HepG2 (cell line): ENCODE measurements at regions not wholly inside any gene's neighbourhood (a gene's known extent, or its start where the extent isn't known, plus 50 kb on each side); places are given as distances from the start of the nearest gene placed in this dataset.
"Not testable (repeated sequence)": the region's sequence is repeated elsewhere in the genome, so short reads cannot be mapped to it uniquely, and the experiment has no call there.

Source experiments
- ATAC-seq: fragments of 200-7000 bp; cut with Tn5 transposase; 3 replicates; pipeline ENCODE4 v1.9.1; 2020; ENCODE audit warnings: mild to moderate bottlenecking, moderate library complexity
- BruUV-seq: library from RNA; stranded (reverse); fragments of 400-500 nt; replicated peaks from 2 replicates; lab custom pipeline; 2021; lab: Mats Ljungman, UMichigan
- CTCF ChIA-PET: fragments of 300-600 bp; formaldehyde crosslinking; extraction: SDS; loops from one replicate; lab custom pipeline; 2021; ENCODE audit warnings: low total read pairs, inconsistent platforms, low intra/inter-chr PET ratio; lab: Yijun Ruan, JAX
- POLR2A ChIA-PET: fragments of 350-600 bp; sonication (Branson Sonifier 250); formaldehyde crosslinking; loops from one replicate; lab custom pipeline; 2020; ENCODE audit warnings: antibody characterized with exemption, inconsistent platforms; lab: Yijun Ruan, JAX
- DNase-seq: peaks from one replicate; pipeline ENCODE4 v3.0.0-alpha.2; 2015; ENCODE audit warnings: low spot score
- FAIRE-seq: peaks from 3 replicates; lab custom pipeline; 2011; peaks lifted over from hg19 to GRCh38; lab: Jason Lieb, UNC
- H2AFZ ChIP-seq: one replicate; pipeline ENCODE4 v1.6.1; 2011; ENCODE audit warnings: low read length, inconsistent platforms
- H3K27ac ChIP-seq: fragments of 300-600 bp; 3 replicates; pipeline ENCODE4 v1.8.0; 2011; ENCODE audit warnings: mixed run types, mild to moderate bottlenecking, mixed read lengths, low read length, inconsistent platforms; ENCODE audit not compliant: insufficient read depth; ENCODE audit errors: extremely low read length
- H3K27me3 ChIP-seq, 2 experiments: fragments of 200-600 bp in 1 of 2; 2 replicates in 1 of 2; 3 replicates in 1 of 2; pipeline versions ENCODE4 v1.6.0 to v1.8.0; 2011; ENCODE audit warnings: low read length in 2 of 2, mild to moderate bottlenecking in 2 of 2, moderate library complexity in 2 of 2, inconsistent platforms in 1 of 2; ENCODE audit not compliant: insufficient read depth in 2 of 2, control insufficient read depth in 1 of 2
- H3K36me3 ChIP-seq, 2 experiments: fragments of 200-600 bp in 1 of 2; replicated peaks in 1 of 2; 2 replicates in 1 of 2; 3 replicates in 1 of 2; pipeline versions ENCODE4 v1.5.1 to v1.8.0; 2011; ENCODE audit warnings: low read length in 2 of 2, inconsistent platforms in 1 of 2; ENCODE audit not compliant: insufficient read depth in 2 of 2, control insufficient read depth in 1 of 2
- H3K4me1 ChIP-seq: 2 replicates; pipeline ENCODE4 v1.5.1; 2012; ENCODE audit warnings: low read length, inconsistent platforms; ENCODE audit not compliant: insufficient read depth
- H3K4me2 ChIP-seq: 2 replicates; pipeline ENCODE4 v1.6.0; 2011; ENCODE audit warnings: low read depth, low read length, inconsistent platforms
- H3K4me3 ChIP-seq, 3 experiments: fragments of 200-600 bp in 1 of 3; sonication (generic), shearing (Covaris generic) in 1 of 3; replicated peaks in 1 of 3; 2 replicates each; pipeline ENCODE4 v1.5.1; 2011 to 2016; ENCODE audit warnings: low read length in 3 of 3, inconsistent platforms in 2 of 3, low read depth in 2 of 3, mild to moderate bottlenecking in 2 of 3, control low read depth in 1 of 3, mixed read lengths in 1 of 3; ENCODE audit not compliant: insufficient read depth in 1 of 3
- H3K79me2 ChIP-seq: one replicate; pipeline ENCODE4 v1.6.1; 2011; ENCODE audit warnings: low read length, inconsistent platforms; ENCODE audit not compliant: insufficient read depth
- H3K9ac ChIP-seq: 2 replicates; pipeline ENCODE4 v1.6.0; 2011; ENCODE audit warnings: mild to moderate bottlenecking, low read depth, low read length, inconsistent platforms; ENCODE audit not compliant: insufficient read depth
- H3K9me3 ChIP-seq: 2 replicates; pipeline ENCODE4 v1.5.1; 2012; ENCODE audit warnings: mild to moderate bottlenecking, low read length
- H4K20me1 ChIP-seq: 2 replicates; pipeline ENCODE4 v1.6.0; 2011; ENCODE audit warnings: inconsistent platforms, mild to moderate bottlenecking, low read length, moderate library complexity; ENCODE audit not compliant: insufficient read depth
- BRCA1 ChIP-seq: sonication (generic); formaldehyde crosslinking; IDR thresholded peaks from 2 replicates; pipeline ENCODE4 v1.4.0; 2020; ENCODE audit warnings: missing genetic modification reagents
- CREB1 ChIP-seq, 2 experiments: fragments of 450-650 bp in 1 of 2; IDR thresholded peaks; 2 replicates each; pipeline ENCODE4 v1.6.1; 2016 to 2017; ENCODE audit warnings: control low read depth in 1 of 2, mild to moderate bottlenecking in 1 of 2, missing compliant biosample characterization in 1 of 2, missing genetic modification characterization in 1 of 2
- HNF4G ChIP-seq, 2 experiments: sonication (generic) in 1 of 2; formaldehyde crosslinking in 1 of 2; IDR thresholded peaks; 2 replicates each; pipeline versions ENCODE4 v1.4.0 to v1.6.1; 2011 to 2020; ENCODE audit warnings: borderline replicate concordance in 2 of 2, low read depth in 2 of 2, mild to moderate bottlenecking in 2 of 2, low read length in 1 of 2, missing genetic modification reagents in 1 of 2, moderate library complexity in 1 of 2
- HNRNPH1 ChIP-seq: fragments of 200-400 bp; formaldehyde crosslinking; optimal IDR thresholded peaks from 2 replicates; pipeline ENCODE3; 2017; ENCODE audit warnings: mild to moderate bottlenecking, low read depth, low read length
- IRF2 ChIP-seq: IDR thresholded peaks from 2 replicates; pipeline ENCODE4 v1.6.1; 2018; ENCODE audit warnings: missing genetic modification reagents, missing compliant biosample characterization
- NPAS2 ChIP-seq: sonication (generic); formaldehyde crosslinking; IDR thresholded peaks from 2 replicates; pipeline ENCODE4 v1.8.0; 2022; ENCODE audit warnings: mild to moderate bottlenecking, missing genetic modification reagents, borderline replicate concordance
- SSRP1 ChIP-seq: IDR thresholded peaks from 2 replicates; pipeline ENCODE4 v1.6.1; 2016; ENCODE audit warnings: control low read depth
- ZFP82 ChIP-seq: sonication (generic); formaldehyde crosslinking; IDR thresholded peaks from 2 replicates; pipeline ENCODE4 v1.5.1; 2020; ENCODE audit warnings: mild to moderate bottlenecking, missing genetic modification reagents, borderline replicate concordance
- WGBS: methylation state at CpG from one replicate; pipeline ENCODE4 v1.1.6; 2017; ENCODE audit warnings: low lambda C conversion rate; 5-methylcytosine and 5-hydroxymethylcytosine counted together
- in situ Hi-C: cut with HindIII; loops from 2 replicates; pipeline ENCODE4 v1.10.0; 2017; ENCODE audit warnings: low pct_unique_long_range_greater_than_20kb; ENCODE audit not compliant: extremely low pct_ligation_motif_present
- intact Hi-C: fragments of 100-400 bp; cut with micrococcal nuclease; formaldehyde crosslinking; loops from one replicate; pipeline ENCODE4 v1.10.0; 2022; ENCODE audit not compliant: unreplicated experiment
- TF ChIP-seq, protein P1 (sequence below): sonication (generic); formaldehyde crosslinking; IDR thresholded peaks from 2 replicates; pipeline ENCODE4 v1.4.0; 2020; ENCODE audit warnings: mild to moderate bottlenecking, missing genetic modification reagents

DNA sequence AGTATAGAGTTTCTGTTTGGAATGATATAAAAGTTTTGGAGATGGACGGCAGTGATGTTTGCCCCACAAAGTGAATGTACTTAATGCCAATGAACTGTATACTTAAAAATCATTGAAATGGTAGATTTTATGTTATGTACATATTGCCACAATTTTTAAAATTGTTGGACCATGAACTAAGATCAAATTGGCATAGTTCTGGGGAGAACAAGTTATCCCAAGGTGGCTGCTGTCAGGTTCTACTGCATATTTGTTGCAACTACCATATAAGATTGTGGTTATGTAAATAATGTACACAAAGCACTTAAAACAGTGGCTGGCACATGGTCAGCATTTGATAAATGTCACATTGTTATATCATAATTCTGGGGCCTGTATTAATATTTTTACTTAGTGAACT is 466.4 kb downstream of the SIPA1L2 start (continued):
- no peak for TF ChIP-seq NPAS2 (CRISPR knock-in tag)
- TF ChIP-seq, protein P1, sequence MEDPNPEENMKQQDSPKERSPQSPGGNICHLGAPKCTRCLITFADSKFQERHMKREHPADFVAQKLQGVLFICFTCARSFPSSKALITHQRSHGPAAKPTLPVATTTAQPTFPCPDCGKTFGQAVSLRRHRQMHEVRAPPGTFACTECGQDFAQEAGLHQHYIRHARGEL (CRISPR knock-in tag), result no peak
- no peak for TF ChIP-seq SSRP1 (CRISPR knock-in tag)
- no peak for TF ChIP-seq ZFP82 (CRISPR knock-in tag)
- no peak for TF ChIP-seq IRF2 (CRISPR knock-in tag)
- no peak for TF ChIP-seq BRCA1 (CRISPR knock-in tag)
- TF ChIP-seq HNF4G (IDR thresholded peaks at IDR 0.05; ENCODE audit: borderline replicate concordance, low read depth, low read length), result no peak
- TF ChIP-seq HNF4G (CRISPR knock-in tag; IDR thresholded peaks at IDR 0.05; ENCODE audit: borderline replicate concordance, low read depth), result no peak
- TF ChIP-seq, all 625 proteins: peak for 0

DNA sequence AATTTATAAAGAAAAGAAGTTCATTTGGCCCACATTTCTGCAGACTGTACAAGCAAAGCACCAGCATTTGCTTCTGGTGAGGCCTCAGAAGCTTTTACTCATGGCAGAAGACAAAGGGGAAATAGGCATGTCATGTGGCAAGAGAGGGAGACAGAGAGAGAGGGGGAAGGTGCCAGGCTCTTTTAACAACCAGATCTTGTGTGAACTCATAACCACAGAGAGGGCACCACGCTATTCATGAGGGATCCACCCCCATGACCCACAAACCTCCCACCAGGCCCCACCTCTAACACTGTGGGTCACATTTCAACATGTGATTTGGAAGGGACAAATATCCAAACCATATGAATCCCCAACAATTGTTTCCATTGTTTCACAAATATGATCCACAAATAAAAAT is 467.9 kb downstream of the SIPA1L2 start:
- ATAC-seq (no peak), DNase-seq (no peak), FAIRE-seq (no peak)
- ChIA-PET POLR2A (no interaction called here), CTCF (no interaction called here)
- no peak for TF ChIP-seq CREB1 (IDR thresholded peaks at IDR 0.05)
- no peak for TF ChIP-seq CREB1 (CRISPR knock-in tag; IDR thresholded peaks at IDR 0.05)
- TF ChIP-seq HNRNPH1, result no peak
- H2AFZ ChIP-seq, result no peak overlapping the region
- H3K4me3 ChIP-seq, result no peak overlapping the region
- H3K79me2 ChIP-seq, result no peaks in the 10 kb centered on the region
- H3K36me3 ChIP-seq, result no peaks in the 10 kb centered on the region
- in situ Hi-C loops, result no loop called here
- no peaks in the 10 kb centered on the region for H4K20me1 ChIP-seq
- BruUV-seq, result no TSS peak
- no peaks in the 10 kb centered on the region for H3K9me3 ChIP-seq
- H3K27me3 ChIP-seq, result peaks cover 0 to 3% of the 10 kb centered on the region in 2 experiments; a peak in 3 of 5 replicates
- no peak overlapping the region for H3K9ac ChIP-seq
- H3K4me1 ChIP-seq, result peaks cover 15% of the 10 kb centered on the region
- WGBS, result 0% methylated on average over 1 of the region's 1 CpG
- intact Hi-C loops, result no loop called here
- H3K27ac ChIP-seq, result no peak overlapping the region
- no peak overlapping the region for H3K4me2 ChIP-seq

DNA sequence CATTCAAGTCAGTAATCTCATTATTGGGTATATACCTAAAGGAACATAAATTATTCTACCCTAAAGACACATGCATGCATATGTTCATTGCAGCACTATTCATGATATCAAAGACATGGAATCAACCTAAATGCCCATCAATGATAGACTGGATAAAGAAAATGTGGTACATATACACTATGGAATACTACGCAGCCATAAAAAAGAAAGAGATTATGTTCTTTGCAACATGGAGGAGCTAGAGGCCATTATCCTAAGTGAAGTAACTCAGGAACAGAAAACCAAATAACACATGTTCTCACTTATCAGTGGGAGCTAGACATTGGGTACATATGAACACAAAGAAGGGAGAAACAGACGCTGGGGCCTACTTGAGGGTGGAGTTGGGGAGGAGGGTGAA is 471.4 kb downstream of the SIPA1L2 start:
- in situ Hi-C loops, H3K27me3 ChIP-seq, H3K4me1 ChIP-seq, H3K4me3 ChIP-seq, DNase-seq, H3K79me2 ChIP-seq, H3K9me3 ChIP-seq, intact Hi-C loops, H3K9ac ChIP-seq, POLR2A ChIA-PET, BruUV-seq, H3K36me3 ChIP-seq, H3K27ac ChIP-seq, H3K4me2 ChIP-seq, CTCF ChIA-PET, H4K20me1 ChIP-seq, FAIRE-seq, ATAC-seq, H2AFZ ChIP-seq: not testable (repeated sequence)
- WGBS, result 30% methylated on average over 2 of the region's 2 CpGs

DNA sequence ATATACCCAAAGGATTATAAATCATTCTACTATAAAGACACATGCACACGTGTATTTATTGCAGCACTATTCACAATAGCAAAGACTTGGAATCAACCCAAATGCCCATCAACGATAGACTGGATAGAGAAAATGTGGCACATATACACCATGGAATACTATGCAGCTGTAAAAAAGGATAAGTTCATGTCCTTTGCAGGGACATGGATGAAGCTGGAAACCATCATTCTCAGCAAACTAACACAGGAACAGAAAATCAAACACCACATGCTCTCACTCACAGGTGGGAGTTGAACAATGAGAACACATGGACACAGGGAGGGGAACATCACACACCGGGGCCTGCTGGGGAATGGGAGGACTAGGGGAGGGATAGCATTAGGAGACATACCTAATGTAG is 473.9 kb downstream of the SIPA1L2 start:
- H3K79me2 ChIP-seq, H3K4me3 ChIP-seq, H3K27ac ChIP-seq, in situ Hi-C loops, FAIRE-seq, H3K27me3 ChIP-seq, CTCF ChIA-PET, H3K4me1 ChIP-seq, DNase-seq, H3K4me2 ChIP-seq, POLR2A ChIA-PET, H3K9ac ChIP-seq, H3K9me3 ChIP-seq, BruUV-seq, H2AFZ ChIP-seq, H3K36me3 ChIP-seq, H4K20me1 ChIP-seq, intact Hi-C loops, ATAC-seq: not testable (repeated sequence)
- 15% methylated on average over 3 of the region's 3 CpGs for WGBS
